ENCODE measurements at regions not wholly inside any gene's neighbourhood (a gene's known extent, or its start where the extent isn't known, plus 50 kb on each side); places are given as distances from the start of the nearest gene placed in this dataset.

- Histone ChIP-seq H3K36me3 (ENCODE audit: control insufficient read depth in 2 of 4, insufficient read depth in 4 of 4, low read length in 3 of 4) (no peaks in the 10 kb centered on the region), H3K14ac (ENCODE audit: insufficient read length) (no peak overlapping the region), H3K4me2 (ENCODE audit: insufficient read depth in 1 of 2, low read depth in 2 of 2, low read length in 2 of 2) (no peak overlapping the region), H2AFZ (ENCODE audit: low read length) (no peak overlapping the region), H4K8ac (ENCODE audit: extremely low read depth, insufficient read depth, low read length) (no peak overlapping the region), H2BK5ac (ENCODE audit: low read depth, low read length) (0 out of 2 replicates have a peak overlapping the region, but pooled peaks have one; percentile 17), H3K27me3 (replicated peaks in 1 of 4; ENCODE audit: control insufficient read depth in 3 of 4, extremely low read depth in 1 of 4, insufficient read depth in 3 of 4, low read length in 3 of 4) (no peaks in the 10 kb centered on the region), H3K9ac (replicated peaks in 1 of 4; ENCODE audit: extremely low read depth in 1 of 4, low read depth in 3 of 4, low read length in 3 of 4) (no peak overlapping the region), H4K91ac (replicated peaks; ENCODE audit: insufficient read length, low read length) (no peak overlapping the region), H2AK5ac (ENCODE audit: low read depth, low read length) (no peak overlapping the region; the same call in 1 of the 2 replicates), H3K56ac (replicated peaks; ENCODE audit: insufficient read length, low read depth, low read length) (no peak overlapping the region), H2BK120ac (replicated peaks; ENCODE audit: low read depth, low read length) (no peak overlapping the region), H2BK12ac (ENCODE audit: low read depth, low read length) (no peak overlapping the region; the same call in 1 of the 2 replicates), H3K23ac (ENCODE audit: insufficient read length) (no peak overlapping the region), H4K20me1 (replicated peaks in 1 of 2; ENCODE audit: control insufficient read depth in 1 of 2, insufficient read depth in 2 of 2, low read length in 2 of 2) (peaks cover 0 to 6% of the 10 kb centered on the region in 2 experiments), H2BK20ac (ENCODE audit: low read length) (no peak overlapping the region), H3K79me2 (ENCODE audit: control insufficient read depth in 1 of 2, insufficient read depth in 2 of 2, low read length in 2 of 2) (no peaks in the 10 kb centered on the region), H3K23me2 (ENCODE audit: low read depth, low read length) (no peaks in the 10 kb centered on the region; the same call in 1 of the 2 replicates), H3K4me3 (ENCODE audit: extremely low read depth in 1 of 4, insufficient read depth in 2 of 4, low read depth in 3 of 4, low read length in 4 of 4) (no peak overlapping the region), H3K9me3 (ENCODE audit: insufficient read depth in 2 of 2, low read depth in 1 of 2, low read length in 1 of 2) (no peaks in the 10 kb centered on the region), H3K4ac (replicated peaks; ENCODE audit: insufficient read length, low read depth, low read length) (no peak overlapping the region), H3K27ac (ENCODE audit: low read depth, low read length) (no peak overlapping the region), H3K4me1 (replicated peaks in 1 of 4; ENCODE audit: control insufficient read depth in 3 of 4, insufficient read depth in 4 of 4, low read length in 3 of 4) (peaks cover 10 to 20% (median 17%) of the 10 kb centered on the region in 4 experiments), H3K79me1 (ENCODE audit: low read depth, low read length) (peaks cover 2% of the 10 kb centered on the region; the same call in 1 of the 2 replicates), H4K5ac (ENCODE audit: insufficient read length, low read depth, low read length) (no peak overlapping the region), H2BK15ac (ENCODE audit: low read length) (no peak overlapping the region), H3K18ac (ENCODE audit: extremely low read depth, low read length) (0 out of 2 replicates have a peak overlapping the region, but pooled peaks have one; percentile 4)
- FAIRE-seq (no peak), DNase-seq (ENCODE audit: low read depth in 1 of 2, low spot score in 2 of 2) (no peak)
- ChIA-PET CTCF (ENCODE audit: partially characterized antibody) (interaction anchor here (1.5 kb wide), 1 partner anchor 27 kb away, joined by 4 read pairs; no protein-coding TSS in a partner anchor), POLR2A (ENCODE audit: partially characterized antibody) (interaction anchor here (1.1 kb wide), 1 partner anchor 28 kb away, joined by 3 read pairs; no protein-coding TSS in a partner anchor)
- WGBS, 2 experiments (ENCODE audit: extremely low coverage in 1 of 2, insufficient coverage in 1 of 2, insufficient read length in 1 of 2, insufficient replicate concordance in 2 of 2, low coverage in 1 of 2, low lambda C conversion rate in 2 of 2, missing lambda C conversion rate in 1 of 2), result 76% methylated on average over 3 of the region's 3 CpGs; no CpG with 5 or more reads in 1 of the 2 experiments
- TF ChIP-seq MAFK (IDR thresholded peaks at IDR 0.05; ENCODE audit: low read depth, low read length), result no peak
Observed at GRCh38 chr2:64284751-64285150, 140.5 kb upstream of the PELI1 start.

Data from H1 (cell line).